ENCODE measurements at regions not wholly inside any gene's neighbourhood (a gene's known extent, or its start where the extent isn't known, plus 50 kb on each side); places are given as distances from the start of the nearest gene placed in this dataset.

GRCh38 chr16:79272141-79272577 is 328.4 kb downstream of the MAF start:
- Histone ChIP-seq H4K20me1 (ENCODE audit: insufficient read depth) (no peaks in the 10 kb centered on the region), H3K4me2 (no peak overlapping the region), H3K4me3 (ENCODE audit: low read depth in 2 of 2, low read length in 1 of 2) (no peak overlapping the region), H3K9me2 (no peaks in the 10 kb centered on the region), H3K79me2 (ENCODE audit: insufficient read depth) (no peaks in the 10 kb centered on the region), H3F3A (replicated peaks; ENCODE audit: insufficient read depth) (no peaks in the 10 kb centered on the region), H3K9ac (no peak overlapping the region), H3K27me3 (ENCODE audit: insufficient read depth) (no peaks in the 10 kb centered on the region), H2AFZ (ENCODE audit: low read depth) (no peak overlapping the region), H3K4me1 (ENCODE audit: control insufficient read depth in 1 of 2, insufficient read depth in 2 of 2, low read depth in 1 of 2, low read length in 1 of 2) (no peaks in the 10 kb centered on the region), H3K27ac (ENCODE audit: low read depth in 2 of 2, low read length in 1 of 2) (no peak overlapping the region), H3K9me3 (no peaks in the 10 kb centered on the region), H3K36me3 (replicated peaks in 1 of 2; ENCODE audit: control insufficient read depth in 1 of 2, insufficient read depth in 2 of 2, low read length in 1 of 2) (no peaks in the 10 kb centered on the region)
- TF ChIP-seq, protein P1, sequence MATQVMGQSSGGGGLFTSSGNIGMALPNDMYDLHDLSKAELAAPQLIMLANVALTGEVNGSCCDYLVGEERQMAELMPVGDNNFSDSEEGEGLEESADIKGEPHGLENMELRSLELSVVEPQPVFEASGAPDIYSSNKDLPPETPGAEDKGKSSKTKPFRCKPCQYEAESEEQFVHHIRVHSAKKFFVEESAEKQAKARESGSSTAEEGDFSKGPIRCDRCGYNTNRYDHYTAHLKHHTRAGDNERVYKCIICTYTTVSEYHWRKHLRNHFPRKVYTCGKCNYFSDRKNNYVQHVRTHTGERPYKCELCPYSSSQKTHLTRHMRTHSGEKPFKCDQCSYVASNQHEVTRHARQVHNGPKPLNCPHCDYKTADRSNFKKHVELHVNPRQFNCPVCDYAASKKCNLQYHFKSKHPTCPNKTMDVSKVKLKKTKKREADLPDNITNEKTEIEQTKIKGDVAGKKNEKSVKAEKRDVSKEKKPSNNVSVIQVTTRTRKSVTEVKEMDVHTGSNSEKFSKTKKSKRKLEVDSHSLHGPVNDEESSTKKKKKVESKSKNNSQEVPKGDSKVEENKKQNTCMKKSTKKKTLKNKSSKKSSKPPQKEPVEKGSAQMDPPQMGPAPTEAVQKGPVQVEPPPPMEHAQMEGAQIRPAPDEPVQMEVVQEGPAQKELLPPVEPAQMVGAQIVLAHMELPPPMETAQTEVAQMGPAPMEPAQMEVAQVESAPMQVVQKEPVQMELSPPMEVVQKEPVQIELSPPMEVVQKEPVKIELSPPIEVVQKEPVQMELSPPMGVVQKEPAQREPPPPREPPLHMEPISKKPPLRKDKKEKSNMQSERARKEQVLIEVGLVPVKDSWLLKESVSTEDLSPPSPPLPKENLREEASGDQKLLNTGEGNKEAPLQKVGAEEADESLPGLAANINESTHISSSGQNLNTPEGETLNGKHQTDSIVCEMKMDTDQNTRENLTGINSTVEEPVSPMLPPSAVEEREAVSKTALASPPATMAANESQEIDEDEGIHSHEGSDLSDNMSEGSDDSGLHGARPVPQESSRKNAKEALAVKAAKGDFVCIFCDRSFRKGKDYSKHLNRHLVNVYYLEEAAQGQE (IDR thresholded peaks at IDR 0.05; ENCODE audit: low read depth, low read length) = no peak
- TF ChIP-seq, protein P2, sequence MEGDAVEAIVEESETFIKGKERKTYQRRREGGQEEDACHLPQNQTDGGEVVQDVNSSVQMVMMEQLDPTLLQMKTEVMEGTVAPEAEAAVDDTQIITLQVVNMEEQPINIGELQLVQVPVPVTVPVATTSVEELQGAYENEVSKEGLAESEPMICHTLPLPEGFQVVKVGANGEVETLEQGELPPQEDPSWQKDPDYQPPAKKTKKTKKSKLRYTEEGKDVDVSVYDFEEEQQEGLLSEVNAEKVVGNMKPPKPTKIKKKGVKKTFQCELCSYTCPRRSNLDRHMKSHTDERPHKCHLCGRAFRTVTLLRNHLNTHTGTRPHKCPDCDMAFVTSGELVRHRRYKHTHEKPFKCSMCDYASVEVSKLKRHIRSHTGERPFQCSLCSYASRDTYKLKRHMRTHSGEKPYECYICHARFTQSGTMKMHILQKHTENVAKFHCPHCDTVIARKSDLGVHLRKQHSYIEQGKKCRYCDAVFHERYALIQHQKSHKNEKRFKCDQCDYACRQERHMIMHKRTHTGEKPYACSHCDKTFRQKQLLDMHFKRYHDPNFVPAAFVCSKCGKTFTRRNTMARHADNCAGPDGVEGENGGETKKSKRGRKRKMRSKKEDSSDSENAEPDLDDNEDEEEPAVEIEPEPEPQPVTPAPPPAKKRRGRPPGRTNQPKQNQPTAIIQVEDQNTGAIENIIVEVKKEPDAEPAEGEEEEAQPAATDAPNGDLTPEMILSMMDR (IDR thresholded peaks at IDR 0.05) = no peak
- TF ChIP-seq NFIC (IDR thresholded peaks at IDR 0.05; ENCODE audit: borderline replicate concordance) = no peak
- no peak for TF ChIP-seq FOXM1 (IDR thresholded peaks at IDR 0.05; ENCODE audit: low read depth)
- TF ChIP-seq FOSL2 (IDR thresholded peaks at IDR 0.05; ENCODE audit: borderline replicate concordance, low read depth) = no peak
- TF ChIP-seq TCF12 (IDR thresholded peaks at IDR 0.05) = no peak
- no peak for TF ChIP-seq MEF2A (IDR thresholded peaks at IDR 0.05; ENCODE audit: borderline replicate concordance, low read depth)
- no peak for TF ChIP-seq EP300 (IDR thresholded peaks at IDR 0.05; ENCODE audit: borderline replicate concordance in 1 of 2, low read depth in 1 of 2, low read length in 1 of 2)
- no peak for TF ChIP-seq NRF1 (IDR thresholded peaks at IDR 0.05; ENCODE audit: low read depth, low read length)
- TF ChIP-seq TEAD4 (IDR thresholded peaks at IDR 0.05; ENCODE audit: borderline replicate concordance, insufficient read depth) = no peak
- TF ChIP-seq TAF1 (IDR thresholded peaks at IDR 0.05; ENCODE audit: borderline replicate concordance, low read depth, low read length) = no peak
- TF ChIP-seq MAX (IDR thresholded peaks at IDR 0.05; ENCODE audit: low read depth) = no peak
- TF ChIP-seq GATA2 (CRISPR knock-in tag; IDR thresholded peaks at IDR 0.05) = no peak
- no peak for TF ChIP-seq RCOR1 (IDR thresholded peaks at IDR 0.05; ENCODE audit: low read length)
- TF ChIP-seq, protein P3, sequence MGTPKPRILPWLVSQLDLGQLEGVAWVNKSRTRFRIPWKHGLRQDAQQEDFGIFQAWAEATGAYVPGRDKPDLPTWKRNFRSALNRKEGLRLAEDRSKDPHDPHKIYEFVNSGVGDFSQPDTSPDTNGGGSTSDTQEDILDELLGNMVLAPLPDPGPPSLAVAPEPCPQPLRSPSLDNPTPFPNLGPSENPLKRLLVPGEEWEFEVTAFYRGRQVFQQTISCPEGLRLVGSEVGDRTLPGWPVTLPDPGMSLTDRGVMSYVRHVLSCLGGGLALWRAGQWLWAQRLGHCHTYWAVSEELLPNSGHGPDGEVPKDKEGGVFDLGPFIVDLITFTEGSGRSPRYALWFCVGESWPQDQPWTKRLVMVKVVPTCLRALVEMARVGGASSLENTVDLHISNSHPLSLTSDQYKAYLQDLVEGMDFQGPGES (IDR thresholded peaks at IDR 0.05; ENCODE audit: low read depth, low read length) = no peak
- TF ChIP-seq SMC3 (IDR thresholded peaks at IDR 0.05; ENCODE audit: low read depth, low read length) = no peak
- no peak for TF ChIP-seq MXI1 (IDR thresholded peaks at IDR 0.05; ENCODE audit: low read depth, low read length)
- WGBS (ENCODE audit: low lambda C conversion rate) = 54% methylated on average over 11 of the region's 19 CpGs
- no peak for DNase-seq
- ChIA-PET POLR2A (no interaction called here), CTCF (interaction anchor here (1.7 kb wide), 1 partner anchor 10 kb away, joined by 4 read pairs; no protein-coding TSS in a partner anchor)

Data from SK-N-SH (cell line).